ENCODE measurements at regions not wholly inside any gene's neighbourhood (a gene's known extent, or its start where the extent isn't known, plus 50 kb on each side); places are given as distances from the start of the nearest gene placed in this dataset.

- TF ChIP-seq CTCF (IDR thresholded peaks at IDR 0.05; ENCODE audit: low read depth, low read length): no peak
- no peak for TF ChIP-seq MYC (IDR thresholded peaks at IDR 0.05; ENCODE audit: low read depth, low read length)
- TF ChIP-seq POLR2A (IDR thresholded peaks at IDR 0.05; ENCODE audit: extremely low read depth, insufficient read length): no peak
Observed at GRCh38 chr10:35792291-35792690, 150.2 kb upstream of the FZD8 start.
